ENCODE measurements at regions not wholly inside any gene's neighbourhood (a gene's known extent, or its start where the extent isn't known, plus 50 kb on each side); places are given as distances from the start of the nearest gene placed in this dataset.

DNA sequence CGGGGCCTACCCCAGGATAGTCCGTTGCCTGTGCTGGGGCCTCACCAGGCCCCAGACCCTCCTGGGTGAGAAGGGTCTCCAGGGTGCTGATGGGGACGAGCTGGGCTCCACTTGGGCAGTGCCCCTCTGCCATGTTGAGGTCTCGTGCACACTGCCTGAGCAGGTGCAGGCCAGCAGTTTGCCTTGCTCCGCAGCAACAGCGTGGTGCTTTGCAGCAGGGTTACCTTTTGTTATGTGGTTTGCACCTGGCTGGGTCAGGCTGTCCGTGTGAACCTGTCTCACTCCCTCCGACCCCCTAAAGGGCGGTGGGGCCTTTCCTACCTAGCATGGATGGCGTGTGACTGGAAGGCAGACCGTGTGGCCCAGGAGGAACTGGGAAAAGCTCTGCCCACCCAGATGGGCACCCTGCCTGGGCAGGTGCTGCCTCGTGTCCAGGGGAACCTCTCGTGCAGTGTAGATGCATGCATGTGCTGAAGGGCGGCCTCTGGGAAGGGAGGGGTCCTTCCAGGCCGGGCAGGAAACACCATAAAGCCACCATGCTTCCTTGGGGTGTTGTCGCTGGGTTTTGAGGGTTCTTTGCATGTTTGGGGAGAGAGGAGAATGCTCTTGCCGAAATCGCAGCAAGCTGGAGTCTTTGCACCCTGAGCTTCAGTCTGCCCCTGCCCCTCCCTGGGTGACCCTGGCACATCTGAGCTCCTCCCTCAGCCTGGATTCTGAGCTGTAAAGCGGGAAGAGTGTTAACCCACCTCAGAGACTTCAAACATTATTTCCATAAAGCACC is 75.4 kb upstream of the PPARA start:
- Histone ChIP-seq H3K9ac (ENCODE audit: low read length in 3 of 3) (peak overlapping the region in 2 of 3 donors; percentile 93 to 97), H3K9me3 (ENCODE audit: control insufficient read depth in 2 of 3, insufficient read depth in 1 of 3, low read length in 3 of 3) (no peaks in the 10 kb centered on the region), H3K27ac (ENCODE audit: low read depth in 2 of 2, low read length in 2 of 2) (peak overlapping the region; percentile 84 to 96), H3K27me3 (ENCODE audit: control insufficient read depth, insufficient read depth, low read length) (no peaks in the 10 kb centered on the region), H3K36me3 (ENCODE audit: control insufficient read depth in 2 of 3, insufficient read depth in 3 of 3, low read length in 3 of 3) (peaks cover 0 to 9% (median 2%) of the 10 kb centered on the region in 3 donors), H3K4me1 (ENCODE audit: control insufficient read depth in 2 of 3, insufficient read depth in 2 of 3, low read depth in 1 of 3, low read length in 3 of 3) (peaks cover 0 to 49% (median 46%) of the 10 kb centered on the region in 3 donors), H3K4me3 (ENCODE audit: low read length in 3 of 3) (peak overlapping the region; percentile 14 to 90 (median 81))
- FAIRE-seq (no peak), DNase-seq (peak in 1 of 5 donors; percentile 76)
- intact Hi-C loops (cut with DNase I), result no loop called here
- TF ChIP-seq, protein P1, sequence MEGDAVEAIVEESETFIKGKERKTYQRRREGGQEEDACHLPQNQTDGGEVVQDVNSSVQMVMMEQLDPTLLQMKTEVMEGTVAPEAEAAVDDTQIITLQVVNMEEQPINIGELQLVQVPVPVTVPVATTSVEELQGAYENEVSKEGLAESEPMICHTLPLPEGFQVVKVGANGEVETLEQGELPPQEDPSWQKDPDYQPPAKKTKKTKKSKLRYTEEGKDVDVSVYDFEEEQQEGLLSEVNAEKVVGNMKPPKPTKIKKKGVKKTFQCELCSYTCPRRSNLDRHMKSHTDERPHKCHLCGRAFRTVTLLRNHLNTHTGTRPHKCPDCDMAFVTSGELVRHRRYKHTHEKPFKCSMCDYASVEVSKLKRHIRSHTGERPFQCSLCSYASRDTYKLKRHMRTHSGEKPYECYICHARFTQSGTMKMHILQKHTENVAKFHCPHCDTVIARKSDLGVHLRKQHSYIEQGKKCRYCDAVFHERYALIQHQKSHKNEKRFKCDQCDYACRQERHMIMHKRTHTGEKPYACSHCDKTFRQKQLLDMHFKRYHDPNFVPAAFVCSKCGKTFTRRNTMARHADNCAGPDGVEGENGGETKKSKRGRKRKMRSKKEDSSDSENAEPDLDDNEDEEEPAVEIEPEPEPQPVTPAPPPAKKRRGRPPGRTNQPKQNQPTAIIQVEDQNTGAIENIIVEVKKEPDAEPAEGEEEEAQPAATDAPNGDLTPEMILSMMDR (IDR thresholded peaks at IDR 0.05; ENCODE audit: borderline replicate concordance, extremely low read depth, insufficient read depth), result no peak

DNA sequence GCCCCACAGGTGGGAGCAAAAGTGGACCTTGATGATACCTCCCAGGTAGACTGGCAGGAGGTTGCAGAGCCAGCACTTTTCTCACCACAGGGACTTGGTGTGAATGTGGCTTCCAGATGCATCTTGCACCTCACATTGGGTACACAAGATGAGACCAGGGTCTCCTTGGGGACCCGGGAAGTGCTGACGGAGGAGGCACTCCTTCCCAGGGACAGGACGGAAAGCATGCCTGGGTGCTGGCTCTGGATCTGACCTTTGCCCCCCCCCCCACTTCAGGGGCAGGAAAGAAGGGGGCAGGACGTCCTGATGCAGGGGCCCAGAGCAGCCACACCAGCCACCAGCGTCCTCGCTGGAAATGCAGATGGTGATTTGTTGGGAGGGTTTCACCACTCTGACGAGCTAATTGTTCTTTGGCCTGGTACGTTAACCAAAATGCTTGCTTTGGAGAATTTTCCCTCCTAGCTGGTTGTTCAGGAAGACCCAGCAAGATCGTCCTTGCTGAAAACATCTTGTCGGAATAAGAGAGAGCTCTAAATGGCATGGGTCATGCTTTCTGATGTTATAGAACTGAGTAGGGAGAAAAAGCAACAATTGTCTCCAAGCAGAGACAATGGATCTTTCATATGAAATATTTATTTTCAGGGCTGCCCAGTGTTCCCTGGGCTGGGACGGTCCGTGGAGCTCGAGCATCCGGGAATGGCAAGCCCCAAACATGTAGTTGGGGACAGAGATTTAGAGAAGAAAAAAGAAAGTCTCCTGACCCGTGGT is 74.4 kb upstream of the PPARA start:
- Histone ChIP-seq H3K9ac (ENCODE audit: low read length in 3 of 3) (peak overlapping the region in 2 of 3 donors; percentile 35 to 93), H3K27ac (ENCODE audit: low read depth in 2 of 2, low read length in 2 of 2) (peak overlapping the region; percentile 84 to 98), H3K27me3 (ENCODE audit: control insufficient read depth, insufficient read depth, low read length) (no peaks in the 10 kb centered on the region), H3K4me3 (ENCODE audit: low read length in 3 of 3) (peak overlapping the region in 2 of 3 donors; percentile 81 to 90), H3K9me3 (ENCODE audit: control insufficient read depth in 2 of 3, insufficient read depth in 1 of 3, low read length in 3 of 3) (no peaks in the 10 kb centered on the region), H3K36me3 (ENCODE audit: control insufficient read depth in 2 of 3, insufficient read depth in 3 of 3, low read length in 3 of 3) (peaks cover 0 to 9% (median 2%) of the 10 kb centered on the region in 3 donors), H3K4me1 (ENCODE audit: control insufficient read depth in 2 of 3, insufficient read depth in 2 of 3, low read depth in 1 of 3, low read length in 3 of 3) (peaks cover 0 to 49% (median 46%) of the 10 kb centered on the region in 3 donors)
- no peak for FAIRE-seq
- peak in 1 of 5 donors; percentile 70 for DNase-seq
- intact Hi-C loops (cut with DNase I), result no loop called here
- TF ChIP-seq, protein P1 (IDR thresholded peaks at IDR 0.05; ENCODE audit: borderline replicate concordance, extremely low read depth, insufficient read depth), result no peak

DNA sequence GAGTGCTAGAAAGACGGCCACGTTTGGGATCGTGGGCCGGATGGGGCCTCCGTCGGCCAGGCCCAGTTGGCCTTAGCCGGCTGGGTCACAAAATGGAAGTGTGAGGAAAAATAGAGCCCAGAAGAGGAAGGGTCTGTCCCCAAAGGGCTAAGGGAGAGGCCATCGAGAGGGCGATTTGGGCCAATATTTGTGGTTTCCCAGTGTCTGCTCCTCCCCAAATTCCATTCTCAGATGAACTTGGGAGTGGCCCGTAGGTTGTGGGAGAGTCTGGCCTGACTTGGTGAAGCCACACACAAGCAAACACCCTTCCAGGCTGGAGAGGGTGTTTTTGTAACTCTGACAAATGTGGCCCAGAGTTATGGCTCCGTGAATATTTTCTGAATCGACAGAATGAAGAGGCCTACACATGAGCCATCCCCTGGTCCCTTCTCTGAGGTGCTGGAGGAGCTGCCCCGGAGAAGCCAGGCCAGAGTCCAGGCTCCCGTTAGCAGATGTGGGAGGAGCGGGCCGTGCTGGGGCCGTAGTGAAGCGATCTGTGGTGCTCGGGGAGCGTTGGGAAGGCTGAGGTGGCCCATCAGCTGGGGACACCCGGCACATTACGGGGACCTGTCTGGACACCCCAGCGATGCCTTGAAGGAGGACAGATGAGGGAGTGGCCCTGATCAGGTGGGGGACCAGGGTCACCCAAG is 73.5 kb upstream of the PPARA start:
- H3K27ac ChIP-seq (ENCODE audit: low read depth in 2 of 2, low read length in 2 of 2), result peak overlapping the region; percentile 84 to 98
- H3K4me1 ChIP-seq (ENCODE audit: control insufficient read depth in 2 of 3, insufficient read depth in 2 of 3, low read depth in 1 of 3, low read length in 3 of 3), result peaks cover 0 to 54% (median 46%) of the 10 kb centered on the region in 3 donors
- no peaks in the 10 kb centered on the region for H3K27me3 ChIP-seq (ENCODE audit: control insufficient read depth, insufficient read depth, low read length)
- DNase-seq, result peak in 1 of 5 donors; percentile 77
- intact Hi-C loops (cut with DNase I), result no loop called here
- no peak for FAIRE-seq
- H3K9me3 ChIP-seq (ENCODE audit: control insufficient read depth in 2 of 3, insufficient read depth in 1 of 3, low read length in 3 of 3), result no peaks in the 10 kb centered on the region
- H3K36me3 ChIP-seq (ENCODE audit: control insufficient read depth in 2 of 3, insufficient read depth in 3 of 3, low read length in 3 of 3), result peaks cover 0 to 9% (median 2%) of the 10 kb centered on the region in 3 donors
- H3K4me3 ChIP-seq (ENCODE audit: low read length in 3 of 3), result peak overlapping the region in 2 of 3 donors; percentile 51 to 90
- H3K9ac ChIP-seq (ENCODE audit: low read length in 3 of 3), result peak overlapping the region in 2 of 3 donors; percentile 13 to 93
- TF ChIP-seq, protein P1 (IDR thresholded peaks at IDR 0.05; ENCODE audit: borderline replicate concordance, extremely low read depth, insufficient read depth), result no peak
